ENCODE measurements at regions not wholly inside any gene's neighbourhood (a gene's known extent, or its start where the extent isn't known, plus 50 kb on each side); places are given as distances from the start of the nearest gene placed in this dataset.

- Histone ChIP-seq H3K4me2 (ENCODE audit: low read depth, low read length) (no peak overlapping the region), H3K9me3 (ENCODE audit: low read length) (no peaks in the 10 kb centered on the region), H3K9ac (ENCODE audit: insufficient read depth, low read depth, low read length) (no peak overlapping the region), H3K27ac (ENCODE audit: extremely low read length, insufficient read depth, low read length) (no peak overlapping the region), H3K4me1 (ENCODE audit: insufficient read depth, low read length) (no peaks in the 10 kb centered on the region), H3K4me3 (replicated peaks in 1 of 3; ENCODE audit: insufficient read depth in 1 of 3, low read depth in 2 of 3, low read length in 3 of 3) (no peak overlapping the region), H3K36me3 (replicated peaks in 1 of 2; ENCODE audit: control insufficient read depth in 1 of 2, insufficient read depth in 2 of 2, low read length in 2 of 2) (no peaks in the 10 kb centered on the region), H2AFZ (ENCODE audit: low read length) (peak overlapping the region; percentile 16), H3K79me2 (ENCODE audit: insufficient read depth, low read length) (no peaks in the 10 kb centered on the region), H4K20me1 (ENCODE audit: insufficient read depth, low read length) (no peaks in the 10 kb centered on the region), H3K27me3 (ENCODE audit: control insufficient read depth in 1 of 2, insufficient read depth in 2 of 2, low read length in 2 of 2) (peaks cover 0 to 20% of the 10 kb centered on the region in 2 experiments; a peak in 3 of 5 replicates)
- TF ChIP-seq SATB2 (CRISPR knock-in tag; IDR thresholded peaks at IDR 0.05), result no peak
- no peak for TF ChIP-seq ZNF362 (CRISPR knock-in tag; IDR thresholded peaks at IDR 0.05; ENCODE audit: borderline replicate concordance)
- TF ChIP-seq NKX3-1 (CRISPR knock-in tag; IDR thresholded peaks at IDR 0.05), result no peak
- no peak for TF ChIP-seq GATA4 (IDR thresholded peaks at IDR 0.05; ENCODE audit: borderline replicate concordance, low read depth)
- no peak for TF ChIP-seq ZNF282 (IDR thresholded peaks at IDR 0.05; ENCODE audit: partially characterized antibody)
- TF ChIP-seq, protein P1, sequence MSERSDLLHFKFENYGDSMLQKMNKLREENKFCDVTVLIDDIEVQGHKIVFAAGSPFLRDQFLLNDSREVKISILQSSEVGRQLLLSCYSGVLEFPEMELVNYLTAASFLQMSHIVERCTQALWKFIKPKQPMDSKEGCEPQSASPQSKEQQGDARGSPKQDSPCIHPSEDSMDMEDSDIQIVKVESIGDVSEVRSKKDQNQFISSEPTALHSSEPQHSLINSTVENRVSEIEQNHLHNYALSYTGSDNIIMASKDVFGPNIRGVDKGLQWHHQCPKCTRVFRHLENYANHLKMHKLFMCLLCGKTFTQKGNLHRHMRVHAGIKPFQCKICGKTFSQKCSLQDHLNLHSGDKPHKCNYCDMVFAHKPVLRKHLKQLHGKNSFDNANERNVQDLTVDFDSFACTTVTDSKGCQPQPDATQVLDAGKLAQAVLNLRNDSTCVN (CRISPR knock-in tag; IDR thresholded peaks at IDR 0.05; ENCODE audit: borderline replicate concordance), result no peak
- TF ChIP-seq BCL6 (CRISPR knock-in tag; IDR thresholded peaks at IDR 0.05), result peak; percentile 45; the same call in 1 of the 2 replicates
- FAIRE-seq, result no peak
- ATAC-seq, result no peak
- WGBS (ENCODE audit: low lambda C conversion rate), result 36% methylated on average over 10 of the region's 10 CpGs
- ChIA-PET POLR2A (no interaction called here), CTCF (ENCODE audit: low intra/inter-chr PET ratio, low total read pairs) (no interaction called here)
- intact Hi-C loops (cut with micrococcal nuclease; ENCODE audit: unreplicated experiment) (no loop called here), in situ Hi-C loops (cut with HindIII; ENCODE audit: extremely low pct_ligation_motif_present, low pct_unique_long_range_greater_than_20kb) (no loop called here)
- no TSS peak for BruUV-seq (replicated peaks)
- no peak for DNase-seq (ENCODE audit: low spot score)
Measured at GRCh38 chr2:236359426-236360045, 95.3 kb upstream of the ASB18 start.
